ENCODE measurements at regions not wholly inside any gene's neighbourhood (a gene's known extent, or its start where the extent isn't known, plus 50 kb on each side); places are given as distances from the start of the nearest gene placed in this dataset.

GRCh38 chr3:62926494-62926893, 51.3 kb upstream of the CADPS start:
- Histone ChIP-seq H4K20me1 (ENCODE audit: control insufficient read depth, extremely low read depth, insufficient read depth, low read length) (no peaks in the 10 kb centered on the region), H2AFZ (ENCODE audit: low read length) (no peak overlapping the region), H3K4me2 (ENCODE audit: extremely low read depth, insufficient read depth, low read length) (no peak overlapping the region), H3K4me3 (replicated peaks in 1 of 4; ENCODE audit: control extremely low read depth in 1 of 4, insufficient read depth in 1 of 4, low read depth in 3 of 4, low read length in 4 of 4) (no peak overlapping the region), H3K27me3 (ENCODE audit: control insufficient read depth, insufficient read depth, low read length) (no peaks in the 10 kb centered on the region), H3K9ac (ENCODE audit: insufficient read depth, low read length) (no peak overlapping the region), H3K79me2 (ENCODE audit: control insufficient read depth, insufficient read depth, low read length) (no peaks in the 10 kb centered on the region), H3K36me3 (ENCODE audit: control insufficient read depth, insufficient read depth, low read length) (no peaks in the 10 kb centered on the region), H3K27ac (ENCODE audit: insufficient read depth, low read length) (no peak overlapping the region), H3K9me3 (ENCODE audit: control insufficient read depth, insufficient read depth, low read depth, low read length) (no peaks in the 10 kb centered on the region), H3K4me1 (ENCODE audit: control insufficient read depth, extremely low read depth, insufficient read depth, low read length) (no peaks in the 10 kb centered on the region)
- no peak for TF ChIP-seq CTCF (conservative IDR thresholded peaks at IDR 0.05 in 1 of 2, IDR thresholded peaks at IDR 0.05 in 1 of 2; ENCODE audit: low read depth in 1 of 2, low read length in 2 of 2)
- TF ChIP-seq EZH2 (IDR thresholded peaks at IDR 0.05; ENCODE audit: low read length, missing control alignments), result no peak
- no peak for DNase-seq (ENCODE audit: low read depth in 2 of 2)

GRCh38 chr3:62928256-62928655, 53.0 kb upstream of the CADPS start:
- Histone ChIP-seq H3K27ac (ENCODE audit: insufficient read depth, low read length) (no peak overlapping the region), H3K9me3 (ENCODE audit: control insufficient read depth, insufficient read depth, low read depth, low read length) (no peaks in the 10 kb centered on the region), H3K4me1 (ENCODE audit: control insufficient read depth, extremely low read depth, insufficient read depth, low read length) (no peaks in the 10 kb centered on the region), H3K27me3 (ENCODE audit: control insufficient read depth, insufficient read depth, low read length) (no peaks in the 10 kb centered on the region), H3K36me3 (ENCODE audit: control insufficient read depth, insufficient read depth, low read length) (no peaks in the 10 kb centered on the region), H3K79me2 (ENCODE audit: control insufficient read depth, insufficient read depth, low read length) (no peaks in the 10 kb centered on the region), H3K9ac (ENCODE audit: insufficient read depth, low read length) (no peak overlapping the region), H3K4me3 (replicated peaks in 1 of 4; ENCODE audit: control extremely low read depth in 1 of 4, insufficient read depth in 1 of 4, low read depth in 3 of 4, low read length in 4 of 4) (no peak overlapping the region), H4K20me1 (ENCODE audit: control insufficient read depth, extremely low read depth, insufficient read depth, low read length) (no peaks in the 10 kb centered on the region), H3K4me2 (ENCODE audit: extremely low read depth, insufficient read depth, low read length) (no peak overlapping the region), H2AFZ (ENCODE audit: low read length) (no peak overlapping the region)
- DNase-seq (ENCODE audit: low read depth in 2 of 2), result no peak
- TF ChIP-seq CTCF (conservative IDR thresholded peaks at IDR 0.05 in 1 of 2, IDR thresholded peaks at IDR 0.05 in 1 of 2; ENCODE audit: low read depth in 1 of 2, low read length in 2 of 2) (no peak), EZH2 (IDR thresholded peaks at IDR 0.05; ENCODE audit: low read length, missing control alignments) (no peak)

GRCh38 chr3:62929771-62930170, 54.6 kb upstream of the CADPS start:
- no peaks in the 10 kb centered on the region for H4K20me1 ChIP-seq (ENCODE audit: control insufficient read depth, extremely low read depth, insufficient read depth, low read length)
- H3K79me2 ChIP-seq (ENCODE audit: control insufficient read depth, insufficient read depth, low read length), result no peaks in the 10 kb centered on the region
- TF ChIP-seq EZH2 (IDR thresholded peaks at IDR 0.05; ENCODE audit: low read length, missing control alignments), result no peak
- TF ChIP-seq CTCF (conservative IDR thresholded peaks at IDR 0.05 in 1 of 2, IDR thresholded peaks at IDR 0.05 in 1 of 2; ENCODE audit: low read depth in 1 of 2, low read length in 2 of 2), result no peak
- H3K36me3 ChIP-seq (ENCODE audit: control insufficient read depth, insufficient read depth, low read length), result no peaks in the 10 kb centered on the region
- no peaks in the 10 kb centered on the region for H3K27me3 ChIP-seq (ENCODE audit: control insufficient read depth, insufficient read depth, low read length)
- no peaks in the 10 kb centered on the region for H3K4me1 ChIP-seq (ENCODE audit: control insufficient read depth, extremely low read depth, insufficient read depth, low read length)
- H3K4me2 ChIP-seq (ENCODE audit: extremely low read depth, insufficient read depth, low read length), result no peak overlapping the region
- no peak overlapping the region for H3K4me3 ChIP-seq (replicated peaks in 1 of 4; ENCODE audit: control extremely low read depth in 1 of 4, insufficient read depth in 1 of 4, low read depth in 3 of 4, low read length in 4 of 4)
- no peak overlapping the region for H3K27ac ChIP-seq (ENCODE audit: insufficient read depth, low read length)
- H3K9ac ChIP-seq (ENCODE audit: insufficient read depth, low read length), result no peak overlapping the region
- no peak overlapping the region for H2AFZ ChIP-seq (ENCODE audit: low read length)
- no peak for DNase-seq (ENCODE audit: low read depth in 2 of 2)
- H3K9me3 ChIP-seq (ENCODE audit: control insufficient read depth, insufficient read depth, low read depth, low read length), result no peaks in the 10 kb centered on the region
